Activated CD4-positive, alpha-beta T cell treated with anti-CD3 and anti-CD28 coated beads, Interleukin-2, amount 50 U/mL, for 4 hours (primary cell): ENCODE measurements at regions not wholly inside any gene's neighbourhood (a gene's known extent, or its start where the extent isn't known, plus 50 kb on each side); places are given as distances from the start of the nearest gene placed in this dataset.
"Not testable (repeated sequence)": the region's sequence is repeated elsewhere in the genome, so short reads cannot be mapped to it uniquely, and the experiment has no call there.

Experiments
- DNase-seq, 2 experiments: peaks; one replicate each; pipeline ENCODE4 v3.0.0-alpha.2; 2020

DNA sequence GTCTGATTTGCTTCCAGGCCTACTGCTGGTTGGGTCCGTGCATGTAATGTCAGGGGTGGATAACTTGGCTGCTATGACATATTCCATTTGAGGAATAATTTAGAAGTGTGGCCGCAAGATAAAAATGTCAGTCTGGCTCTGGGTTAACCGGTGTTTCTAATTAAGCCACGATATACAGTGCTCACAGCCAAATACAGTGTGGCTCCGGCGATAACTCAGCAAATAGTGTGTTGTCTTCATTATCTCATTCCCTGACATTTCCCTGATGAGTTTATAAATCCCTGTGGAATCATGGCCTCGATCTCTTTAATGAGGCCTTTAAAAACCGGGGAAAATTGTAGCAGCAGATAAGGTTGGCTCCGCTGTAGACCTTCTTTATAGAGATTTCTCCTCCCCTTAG lies 1125.0 kb downstream of the TYW1 start:
- no peak for DNase-seq

GRCh38 chr7:68122801-68123200 lies 1126.2 kb downstream of the TYW1 start:
- no peak for DNase-seq

- no peak for DNase-seq
These were observed 1128.5 kb downstream of the TYW1 start for GRCh38 chr7:68125168-68125567.

DNA sequence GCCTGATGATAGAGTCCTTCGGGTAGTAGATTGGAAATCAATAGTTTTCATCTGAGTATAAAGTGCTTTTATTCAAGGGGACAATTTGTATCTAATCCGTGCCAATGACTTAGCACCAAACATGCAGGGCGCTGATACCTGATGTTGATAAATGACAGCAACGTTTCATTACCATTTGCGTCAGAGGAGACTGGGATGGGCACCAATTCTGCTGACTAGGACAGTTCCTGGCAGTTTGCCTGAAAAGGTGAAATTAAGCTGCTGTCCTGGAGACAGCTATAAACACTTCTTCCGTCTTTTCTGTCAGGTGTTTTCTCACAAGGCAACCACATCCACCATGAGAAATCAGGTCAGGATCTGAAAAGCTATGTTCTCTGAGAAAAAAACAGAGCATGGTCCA lies 1136.4 kb downstream of the TYW1 start:
- no peak for DNase-seq

DNA sequence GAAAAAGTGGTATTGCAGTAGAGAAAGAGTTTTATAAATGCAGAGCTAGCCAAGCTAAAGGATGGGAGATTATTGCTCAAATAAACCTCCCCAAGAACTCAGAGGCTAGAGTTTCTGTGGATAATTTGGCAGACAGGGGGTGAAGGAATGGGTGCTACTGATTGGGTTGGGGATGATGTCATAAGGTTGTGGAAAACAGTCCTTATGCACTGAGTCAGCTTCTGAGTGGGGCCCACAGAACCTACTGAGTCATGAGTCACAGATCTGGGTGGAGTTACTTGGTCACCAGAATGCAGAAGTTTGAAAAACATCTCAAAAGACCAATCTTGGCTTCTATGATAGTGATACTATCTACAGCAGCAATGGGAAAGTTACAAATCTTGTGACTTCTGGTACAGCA lies 1146.7 kb downstream of the TYW1 start:
- no peak for DNase-seq

DNA sequence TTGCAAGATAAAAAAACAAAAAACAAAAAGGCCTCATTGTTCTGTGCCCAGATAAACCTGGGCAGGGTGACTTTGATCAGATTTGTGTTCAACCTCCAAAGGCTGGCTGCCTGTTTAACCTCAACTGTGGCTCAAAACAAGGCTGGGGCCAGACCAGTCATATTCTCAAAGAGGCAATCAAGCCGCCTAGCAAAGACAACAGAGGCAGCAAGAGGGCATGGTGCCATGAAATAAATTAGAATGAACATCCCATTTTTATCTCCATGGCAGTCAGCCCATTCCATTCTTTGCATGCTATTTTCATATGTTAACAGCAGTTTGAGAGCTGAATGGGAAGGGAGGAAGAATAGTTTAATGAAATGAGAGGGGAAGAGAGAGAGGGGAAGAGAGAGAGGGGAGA lies 1150.3 kb downstream of the TYW1 start:
- no peak for DNase-seq

GRCh38 chr7:68147614-68148238 lies 1151.1 kb downstream of the TYW1 start:
- DNase-seq: no peak

DNA sequence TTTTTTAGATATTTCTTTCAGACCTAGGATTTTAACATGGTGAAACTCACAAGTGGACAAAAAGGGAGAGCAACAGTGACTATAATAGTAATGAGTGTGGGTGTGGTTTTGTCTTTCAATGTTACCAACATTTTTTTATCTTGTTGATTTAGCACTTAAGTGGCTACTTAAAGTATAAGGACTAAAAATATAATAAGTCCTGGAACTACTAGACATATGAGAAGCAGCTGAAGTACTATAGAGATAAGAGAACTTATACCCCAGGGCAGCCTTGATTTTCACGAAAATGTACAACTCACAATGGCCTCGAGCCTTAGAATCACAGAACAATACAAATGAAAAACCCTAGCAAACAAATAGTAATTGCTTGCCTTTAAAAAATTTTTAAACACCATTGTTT lies 1151.8 kb downstream of the TYW1 start:
- DNase-seq: no peak

DNA sequence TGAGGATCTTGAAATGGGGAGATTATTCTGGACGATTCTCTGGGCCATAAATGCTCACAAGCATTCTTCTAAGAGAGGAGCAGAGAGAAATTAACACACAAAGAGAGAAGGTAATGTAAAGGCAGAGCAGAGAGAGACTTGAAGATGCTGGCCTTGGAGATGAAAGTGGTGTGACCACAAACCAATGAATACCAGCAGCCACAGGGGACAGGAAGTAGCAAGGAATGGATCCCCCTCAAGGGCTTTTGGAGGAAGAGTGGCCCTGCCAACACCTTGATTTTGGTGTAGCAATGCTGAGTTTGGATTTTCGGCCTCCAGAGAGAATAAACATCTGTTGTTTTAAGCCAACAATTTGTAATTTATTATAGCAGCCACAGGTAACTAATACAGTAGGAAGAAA lies 1155.6 kb downstream of the TYW1 start:
- DNase-seq: no peak

- DNase-seq: no peak
These were observed 1159.0 kb downstream of the TYW1 start for GRCh38 chr7:68155676-68156075.

DNA sequence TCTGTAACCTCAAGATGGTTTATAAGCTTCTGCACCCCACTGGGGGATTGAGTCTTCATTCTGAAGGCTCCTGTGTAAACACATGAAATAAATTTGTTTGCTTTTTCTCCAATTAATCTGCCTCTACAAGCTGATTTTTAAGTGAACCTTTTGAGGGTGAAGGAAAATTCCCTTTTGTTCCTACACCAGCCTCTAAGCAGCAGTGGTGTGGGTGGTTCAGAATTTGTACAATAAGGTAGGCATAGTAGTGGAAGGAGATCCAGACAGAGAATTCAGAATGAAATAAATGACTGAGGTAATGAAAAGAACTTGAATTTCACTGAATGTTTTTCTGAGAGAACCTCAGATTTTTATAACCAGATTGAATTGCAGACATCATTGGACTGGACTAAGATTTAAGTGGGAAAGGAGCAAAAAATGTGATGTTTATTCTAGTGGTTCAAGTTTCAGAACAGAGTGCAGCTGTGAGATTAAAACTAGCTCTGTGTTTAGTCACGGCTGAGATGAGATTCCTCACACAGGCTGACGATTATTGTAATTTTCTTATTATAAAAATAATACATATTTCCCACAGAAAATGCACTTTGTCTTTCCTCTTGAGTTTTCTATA lies 1162.2 kb downstream of the TYW1 start:
- DNase-seq: no peak

- DNase-seq: no peak
These were observed 1166.1 kb downstream of the TYW1 start for GRCh38 chr7:68162712-68163111.

DNA sequence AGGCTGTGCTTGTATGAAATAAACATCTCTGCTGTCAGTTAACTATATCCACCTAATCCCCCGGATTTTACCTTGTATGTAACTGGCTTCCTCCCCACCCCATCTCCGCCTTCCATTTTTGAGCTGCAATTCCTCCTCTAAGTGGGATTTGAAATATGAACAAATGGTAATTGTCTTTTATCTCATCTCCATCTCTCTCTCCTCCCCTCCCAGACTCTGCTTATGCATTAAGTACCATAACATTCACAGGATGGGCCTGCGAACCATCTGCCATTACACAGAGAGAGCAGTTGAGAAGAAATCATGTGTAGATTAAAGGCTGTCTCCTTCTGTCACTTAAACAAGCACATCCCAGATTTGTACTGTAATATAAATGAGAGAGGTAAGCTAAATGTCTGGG lies 1169.9 kb downstream of the TYW1 start:
- no peak for DNase-seq

GRCh38 chr7:68173513-68173912 lies 1176.9 kb downstream of the TYW1 start:
- DNase-seq: no peak

- DNase-seq: no peak
These were observed 1180.3 kb downstream of the TYW1 start for GRCh38 chr7:68176974-68177373.

DNA sequence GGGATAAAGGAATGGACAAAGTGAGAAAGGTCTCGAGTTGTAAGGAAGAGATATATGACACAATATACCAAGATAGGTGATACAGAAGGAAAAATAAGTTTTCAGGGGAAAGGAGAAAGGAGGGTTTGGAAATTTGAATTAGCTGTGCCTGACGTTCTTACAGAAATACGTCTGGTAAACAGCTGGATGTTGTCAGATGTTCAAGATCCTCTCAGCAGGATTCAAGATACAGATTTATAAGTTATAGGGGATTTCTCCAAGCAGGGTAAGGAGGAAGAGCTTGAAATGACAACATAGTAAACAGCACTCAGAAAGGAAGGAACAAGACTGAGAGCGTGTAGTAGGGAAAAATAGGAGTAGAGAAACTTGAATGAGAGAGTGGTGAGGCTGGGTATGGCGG lies 1184.1 kb downstream of the TYW1 start:
- no peak for DNase-seq

GRCh38 chr7:68183176-68183575 lies 1186.5 kb downstream of the TYW1 start:
- no peak for DNase-seq

DNA sequence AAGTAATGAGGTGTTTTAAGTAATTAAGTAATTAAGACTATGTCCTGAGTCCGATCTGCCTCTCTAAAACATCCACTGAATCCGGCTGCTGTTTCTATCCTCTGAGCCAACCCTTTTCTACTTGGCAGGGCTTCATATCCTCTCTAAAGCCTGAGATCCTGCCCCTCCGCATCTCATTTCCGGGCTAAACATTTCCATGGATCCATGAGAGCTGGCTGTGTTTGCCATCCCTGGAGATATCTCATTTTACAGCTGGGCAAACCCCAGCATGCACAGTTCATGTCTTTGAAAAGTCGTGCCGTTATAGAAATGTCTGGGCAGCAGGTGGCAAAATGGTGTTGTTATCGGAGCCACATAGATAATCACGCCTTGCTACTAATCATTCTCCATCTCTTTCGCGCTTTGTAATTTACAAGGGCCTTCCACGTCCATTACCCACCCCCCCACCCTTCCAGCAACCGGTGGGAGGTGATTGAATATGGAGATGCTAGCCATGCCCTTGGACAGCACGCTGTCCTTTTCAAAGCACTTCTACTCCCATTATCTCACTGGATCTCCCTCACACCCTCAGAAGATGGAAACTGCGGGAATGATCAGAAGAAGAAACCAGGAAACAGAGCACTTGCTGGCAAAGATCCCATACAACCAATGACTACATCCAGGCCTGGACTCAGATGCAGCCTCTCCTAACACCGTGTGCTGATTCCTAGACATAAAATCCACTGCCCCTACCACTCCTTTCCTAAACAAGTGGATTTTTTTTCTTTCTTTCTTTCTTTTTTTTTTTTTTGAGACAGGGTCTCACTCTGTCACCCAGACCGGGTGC lies 1189.2 kb downstream of the TYW1 start:
- DNase-seq: no peak

DNA sequence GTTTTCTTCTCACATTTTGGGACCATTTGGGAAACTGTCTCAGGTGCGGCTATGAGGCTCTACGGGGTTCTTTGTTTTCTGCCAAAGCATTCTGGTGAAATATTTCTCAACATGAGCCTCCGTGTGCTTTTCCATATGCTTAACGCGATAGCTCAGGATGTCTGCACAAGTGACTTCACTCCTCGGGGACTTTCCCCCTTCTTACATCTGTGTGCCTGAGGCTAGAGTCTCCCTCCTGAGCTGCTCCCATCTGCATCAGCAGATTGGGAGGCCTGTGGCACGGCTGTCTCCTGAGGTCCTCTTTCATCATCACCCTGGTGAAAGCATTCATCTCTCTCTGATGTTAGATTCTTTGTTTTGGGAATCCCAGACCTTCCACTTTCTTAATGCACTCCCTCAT lies 1190.9 kb downstream of the TYW1 start:
- no peak for DNase-seq

DNA sequence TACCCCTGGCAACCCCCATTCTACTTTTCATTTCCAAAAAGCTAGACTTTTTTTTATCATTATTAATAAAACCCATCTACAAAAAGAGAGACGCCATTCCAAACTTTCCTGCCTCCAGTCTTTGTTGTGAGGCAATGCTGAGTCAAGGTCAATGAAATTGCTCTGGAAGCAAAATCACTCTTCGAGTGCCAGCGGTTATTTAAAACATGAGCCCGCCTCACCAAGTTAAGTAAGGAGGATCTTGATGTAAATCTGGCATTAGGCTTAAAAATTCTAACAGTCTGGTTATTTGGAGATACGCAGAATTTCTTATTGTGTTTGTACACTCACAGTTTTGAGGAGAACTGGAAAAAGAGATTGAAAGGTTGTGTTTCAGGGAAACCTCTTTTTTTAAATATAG lies 1196.3 kb downstream of the TYW1 start:
- no peak for DNase-seq

GRCh38 chr7:68195642-68196041 lies 1199.0 kb downstream of the TYW1 start:
- not testable (repeated sequence) for DNase-seq

- no peak for DNase-seq
These were observed 1203.5 kb downstream of the TYW1 start for GRCh38 chr7:68200051-68200670.

DNA sequence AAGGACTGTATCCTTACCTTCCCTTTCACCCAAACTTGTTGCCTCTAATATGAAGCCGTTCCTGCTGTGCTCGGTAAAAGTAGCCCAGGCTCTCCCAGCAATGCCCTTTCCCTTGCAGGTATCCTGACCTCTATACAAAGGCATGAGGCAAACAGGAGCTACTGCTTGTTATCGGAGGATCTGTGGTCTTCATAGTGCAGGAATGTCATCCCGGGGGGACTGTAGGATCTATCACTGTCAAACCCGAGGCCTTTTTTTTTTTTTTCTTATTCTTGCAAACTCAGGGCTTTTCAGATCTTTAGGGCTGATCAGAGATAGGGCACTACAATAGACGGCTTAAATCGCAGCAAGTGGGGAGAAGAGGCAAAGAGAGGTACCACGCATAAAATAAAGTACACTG lies 1206.6 kb downstream of the TYW1 start:
- DNase-seq: no peak

GRCh38 chr7:68205826-68206225 lies 1209.2 kb downstream of the TYW1 start:
- no peak for DNase-seq
